Tibial nerve (tissue), 4 donors: ENCODE measurements at regions not wholly inside any gene's neighbourhood (a gene's known extent, or its start where the extent isn't known, plus 50 kb on each side); places are given as distances from the start of the nearest gene placed in this dataset. TPM values are rescaled to one million over a fixed set of nuclear protein-coding genes. Genes with fewer than 3 reads are reported as not detected.

Experiments
- DNase-seq, 2 donors: peaks; one replicate each; pipeline ENCODE4 v3.0.0-alpha.2; 2019; ENCODE audit warnings: low spot score in 2 of 2
- H3K27ac ChIP-seq, 4 donors: fragments of 200-600 bp; sonication (generic) in 3 of 4; one replicate each; pipeline ENCODE4 v1.5.1; 2017 to 2019; ENCODE audit warnings: mild to moderate bottlenecking in 1 of 4
- H3K27me3 ChIP-seq, 2 donors: fragments of 200-600 bp; sonication (generic) in 1 of 2; one replicate each; pipeline versions ENCODE4 v1.5.1 to v1.6.0; 2017 to 2019
- H3K36me3 ChIP-seq, 3 donors: fragments of 200-600 bp; sonication (generic); one replicate each; pipeline ENCODE4 v1.5.1; 2018 to 2019
- H3K4me1 ChIP-seq, 4 donors: fragments of 200-600 bp; sonication (generic) in 3 of 4; one replicate each; pipeline ENCODE4 v1.5.1; 2017 to 2019
- H3K4me3 ChIP-seq, 4 donors: fragments of 200-600 bp; sonication (generic) in 3 of 4; one replicate each; pipeline ENCODE4 v1.5.1; 2017 to 2019; ENCODE audit warnings: mild to moderate bottlenecking in 1 of 4, moderate library complexity in 1 of 4
- H3K9me3 ChIP-seq, 4 donors: fragments of 200-600 bp; sonication (generic) in 3 of 4; one replicate each; pipeline ENCODE4 v1.5.1; 2017 to 2019
- EP300 ChIP-seq, 2 donors: sonication (generic); formaldehyde crosslinking; IDR thresholded peaks; one replicate each; pipeline ENCODE4 v1.6.1; 2017; ENCODE audit warnings: antibody characterized with exemption in 2 of 2, mild to moderate bottlenecking in 1 of 2
- POLR2A ChIP-seq, 2 donors: fragments of 450-650 bp; IDR thresholded peaks; one replicate each; pipeline ENCODE4 v1.6.1; 2017; ENCODE audit warnings: antibody characterized with exemption in 2 of 2, mild to moderate bottlenecking in 2 of 2, moderate library complexity in 2 of 2
- WGBS, 2 donors: methylation state at CpG; one replicate each; pipeline ENCODE4 v1.1.5; 2018; 5-methylcytosine and 5-hydroxymethylcytosine counted together
- small RNA-seq: library from RNA; depleted of rRNA; stranded (forward); fragments of <200 nt; gene quantifications from one replicate; pipeline ENCODE3, GENCODE V24; 2016
- TF ChIP-seq, protein P1 (sequence below), 5 experiments: fragments of 200-600 bp in 3 of 5; fragments of 450-650 bp in 2 of 5; sonication (generic) in 3 of 5; IDR thresholded peaks; one replicate each; pipeline ENCODE4 v1.5.1; 2016 to 2019; ENCODE audit warnings: antibody characterized with exemption in 5 of 5, mild to moderate bottlenecking in 3 of 5, moderate library complexity in 2 of 5

DNA sequence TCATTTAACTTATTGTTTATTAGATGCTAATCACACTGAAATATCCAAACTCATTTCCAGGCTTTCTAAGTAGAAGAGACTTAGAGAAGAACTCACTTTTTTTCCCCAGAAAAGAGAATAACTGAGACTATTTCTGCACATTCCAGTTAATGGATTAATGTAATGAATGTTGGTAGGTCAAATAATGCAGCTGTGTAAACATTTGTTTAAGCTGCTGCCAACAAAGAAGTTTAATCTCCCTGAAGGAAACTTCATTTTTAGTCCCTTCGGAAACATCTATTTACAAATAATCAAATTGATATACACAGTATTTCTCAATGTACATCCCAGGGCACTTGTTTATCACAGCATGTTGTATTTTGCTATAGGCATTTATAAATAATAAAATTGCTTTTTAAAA is 126.9 kb downstream of the KCNS3 start:
- H3K4me1 ChIP-seq: no peaks in the 10 kb centered on the region
- 62 to 63% methylated on average over 1 of the region's 1 CpG for WGBS, 2 donors
- no peak overlapping the region for H3K4me3 ChIP-seq
- H3K9me3 ChIP-seq: peaks cover 0 to 17% (median 0%) of the 10 kb centered on the region in 4 donors
- DNase-seq: no peak
- TF ChIP-seq EP300 (IDR thresholded peaks at IDR 0.05): no peak
- TF ChIP-seq, protein P1, sequence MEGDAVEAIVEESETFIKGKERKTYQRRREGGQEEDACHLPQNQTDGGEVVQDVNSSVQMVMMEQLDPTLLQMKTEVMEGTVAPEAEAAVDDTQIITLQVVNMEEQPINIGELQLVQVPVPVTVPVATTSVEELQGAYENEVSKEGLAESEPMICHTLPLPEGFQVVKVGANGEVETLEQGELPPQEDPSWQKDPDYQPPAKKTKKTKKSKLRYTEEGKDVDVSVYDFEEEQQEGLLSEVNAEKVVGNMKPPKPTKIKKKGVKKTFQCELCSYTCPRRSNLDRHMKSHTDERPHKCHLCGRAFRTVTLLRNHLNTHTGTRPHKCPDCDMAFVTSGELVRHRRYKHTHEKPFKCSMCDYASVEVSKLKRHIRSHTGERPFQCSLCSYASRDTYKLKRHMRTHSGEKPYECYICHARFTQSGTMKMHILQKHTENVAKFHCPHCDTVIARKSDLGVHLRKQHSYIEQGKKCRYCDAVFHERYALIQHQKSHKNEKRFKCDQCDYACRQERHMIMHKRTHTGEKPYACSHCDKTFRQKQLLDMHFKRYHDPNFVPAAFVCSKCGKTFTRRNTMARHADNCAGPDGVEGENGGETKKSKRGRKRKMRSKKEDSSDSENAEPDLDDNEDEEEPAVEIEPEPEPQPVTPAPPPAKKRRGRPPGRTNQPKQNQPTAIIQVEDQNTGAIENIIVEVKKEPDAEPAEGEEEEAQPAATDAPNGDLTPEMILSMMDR (IDR thresholded peaks at IDR 0.05): no peak
- H3K27ac ChIP-seq: no peak overlapping the region
- no peaks in the 10 kb centered on the region for H3K36me3 ChIP-seq
- H3K27me3 ChIP-seq: no peaks in the 10 kb centered on the region

DNA sequence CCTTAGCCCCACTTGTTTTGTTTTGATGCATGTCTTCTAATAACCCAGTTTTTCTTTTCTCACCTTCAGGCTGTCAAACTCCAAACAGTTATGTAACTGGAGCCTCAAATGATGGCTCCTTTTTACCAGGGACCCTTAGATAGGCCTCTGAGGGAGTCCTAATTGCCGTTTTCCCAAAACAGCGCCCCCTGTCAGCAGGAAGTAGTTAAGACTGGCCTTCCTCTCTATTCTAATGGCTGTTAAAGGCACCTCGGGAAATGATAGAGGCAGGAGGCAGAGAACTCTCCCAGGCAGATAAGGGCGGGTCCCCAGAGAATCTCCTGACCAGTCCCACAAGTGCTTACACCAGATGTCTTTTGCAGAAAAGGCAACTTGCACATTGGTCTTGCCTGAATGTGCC is 123.2 kb downstream of the KCNS3 start:
- peaks cover 0 to 30% (median 0%) of the 10 kb centered on the region in 4 donors for H3K9me3 ChIP-seq
- no peak overlapping the region for H3K27ac ChIP-seq
- no peaks in the 10 kb centered on the region for H3K4me1 ChIP-seq
- H3K4me3 ChIP-seq: no peak overlapping the region
- 56 to 57% methylated on average over 4 of the region's 4 CpGs for WGBS, 2 donors
- DNase-seq: no peak
- no peaks in the 10 kb centered on the region for H3K27me3 ChIP-seq
- TF ChIP-seq POLR2A (IDR thresholded peaks at IDR 0.05): no peak
- TF ChIP-seq EP300 (IDR thresholded peaks at IDR 0.05): no peak
- TF ChIP-seq, protein P1 (IDR thresholded peaks at IDR 0.05): no peak
- no peaks in the 10 kb centered on the region for H3K36me3 ChIP-seq

DNA sequence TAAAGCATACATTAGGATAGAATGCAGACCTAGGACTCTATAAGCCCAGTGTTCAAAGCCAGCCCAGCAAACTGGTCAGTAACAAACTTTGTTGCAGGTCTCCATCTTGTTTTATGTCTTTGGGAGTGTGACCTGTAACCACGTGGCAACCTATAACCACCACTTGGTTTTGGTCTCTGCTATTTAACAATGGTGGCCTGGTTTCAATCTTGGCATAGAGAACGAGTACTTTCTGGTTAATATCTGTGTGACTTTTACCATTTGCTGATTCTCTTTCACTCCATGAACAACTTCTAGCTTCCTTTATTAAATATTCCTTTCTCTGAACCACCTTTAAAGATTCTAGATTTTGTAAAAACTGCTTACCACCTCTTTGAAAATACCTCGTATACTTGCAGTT is 118.5 kb downstream of the KCNS3 start:
- H3K36me3 ChIP-seq: no peaks in the 10 kb centered on the region
- 78 to 80% methylated on average over 3 of the region's 3 CpGs for WGBS, 2 donors

DNA sequence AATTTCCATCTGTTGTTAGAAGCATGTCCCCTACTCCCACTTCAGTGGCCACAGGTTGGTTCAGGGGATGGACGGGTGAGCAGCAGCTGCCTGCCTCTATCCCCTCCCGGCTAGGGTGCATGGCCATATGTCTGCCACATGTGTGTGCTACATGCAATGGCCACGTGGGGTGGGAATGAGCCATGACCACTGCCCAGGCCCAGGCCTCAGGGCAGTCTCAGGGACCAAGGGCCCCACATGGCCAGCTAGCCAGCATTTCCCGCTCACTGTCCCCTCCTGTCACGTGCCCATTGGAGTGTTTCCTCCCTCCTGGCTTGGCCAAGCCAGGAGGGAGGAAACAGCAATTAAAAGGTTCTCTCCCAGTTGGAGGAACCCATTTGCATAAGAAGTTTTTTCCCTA is 117.1 kb downstream of the KCNS3 start:
- no peak overlapping the region for H3K4me3 ChIP-seq
- H3K27me3 ChIP-seq: no peaks in the 10 kb centered on the region
- no peak for DNase-seq
- WGBS, 2 donors: 77 to 83% methylated on average over 5 of the region's 5 CpGs
- H3K27ac ChIP-seq: no peak overlapping the region
- H3K4me1 ChIP-seq: no peaks in the 10 kb centered on the region
- TF ChIP-seq, protein P1 (IDR thresholded peaks at IDR 0.05): no peak
- TF ChIP-seq POLR2A (IDR thresholded peaks at IDR 0.05): no peak
- no peak for TF ChIP-seq EP300 (IDR thresholded peaks at IDR 0.05)
- H3K9me3 ChIP-seq: peaks cover 0 to 23% (median 0%) of the 10 kb centered on the region in 4 donors
- no peaks in the 10 kb centered on the region for H3K36me3 ChIP-seq

More for the DNA sequence above, 118.5 kb downstream of the KCNS3 start:
- DNase-seq: no peak
- Histone ChIP-seq H3K4me1 (no peaks in the 10 kb centered on the region), H3K9me3 (peaks cover 0 to 34% (median 0%) of the 10 kb centered on the region in 4 donors), H3K4me3 (no peak overlapping the region), H3K27me3 (no peaks in the 10 kb centered on the region), H3K27ac (no peak overlapping the region)
- TF ChIP-seq EP300 (IDR thresholded peaks at IDR 0.05) (no peak), POLR2A (IDR thresholded peaks at IDR 0.05) (no peak)
- TF ChIP-seq, protein P1 (IDR thresholded peaks at IDR 0.05): no peak

Small RNA genes in the stretch of these regions (small RNA-seq; reads per million reads assigned to genes)
- gene RF00561: not detected
